B cell (primary cell): ENCODE measurements at regions not wholly inside any gene's neighbourhood (a gene's known extent, or its start where the extent isn't known, plus 50 kb on each side); places are given as distances from the start of the nearest gene placed in this dataset.

Source experiments
- CTCF ChIP-seq: fragments of 200-600 bp; IDR thresholded peaks from one replicate; pipeline ENCODE4 v1.8.0; 2022; ENCODE audit warnings: antibody characterized with exemption, mild to moderate bottlenecking
- EZH2 ChIP-seq: IDR thresholded peaks from 2 replicates; pipeline ENCODE4 v1.6.1; 2012; ENCODE audit warnings: borderline replicate concordance, low read depth, mild to moderate bottlenecking, moderate library complexity, low read length; ENCODE audit not compliant: insufficient read depth, poor library complexity, severe bottlenecking

- TF ChIP-seq EZH2 (no peak), CTCF (no peak)
These were observed 154.4 kb upstream of the COL5A1 start for GRCh38 chr9:134487066-134487710.
